Caco-2 (cell line): ENCODE measurements at regions not wholly inside any gene's neighbourhood (a gene's known extent, or its start where the extent isn't known, plus 50 kb on each side); places are given as distances from the start of the nearest gene placed in this dataset.

Source experiments
- BruUV-seq: library from RNA; stranded (reverse); fragments of 400-500 nt; replicated peaks from 2 replicates; lab custom pipeline; 2021; lab: Mats Ljungman, UMichigan
- CTCF ChIA-PET: fragments of 300-600 bp; sonication (Branson Sonifier 250); formaldehyde crosslinking; loops from one replicate; lab custom pipeline; 2022; ENCODE audit warnings: antibody characterized with exemption; lab: Charles Lee
- POLR2A ChIA-PET: fragments of 300-600 bp; sonication (Branson Sonifier 250); formaldehyde crosslinking; loops from one replicate; lab custom pipeline; 2022; ENCODE audit warnings: antibody characterized with exemption; lab: Charles Lee
- DNase-seq, 2 experiments: peaks; one replicate each; pipeline versions ENCODE4 v3.0.0 to v3.0.0-alpha.2; 2020 to 2022
- H3K27me3 ChIP-seq: replicated peaks from 2 replicates; pipeline ENCODE4 v1.6.0; 2011; ENCODE audit warnings: low read length; ENCODE audit not compliant: control insufficient read depth, insufficient read depth
- H3K36me3 ChIP-seq: 2 replicates; pipeline ENCODE4 v1.5.1; 2011; ENCODE audit warnings: low read length; ENCODE audit not compliant: control insufficient read depth, insufficient read depth
- H3K4me1 ChIP-seq: fragments of 250-450 bp; sonication (Bioruptor Pico); 2 replicates; pipeline ENCODE4 v1.5.1; 2020; ENCODE audit warnings: mild to moderate bottlenecking
- H3K4me3 ChIP-seq: 2 replicates; pipeline ENCODE4 v1.5.1; 2011; ENCODE audit warnings: low read depth, mild to moderate bottlenecking, control low read depth, low read length
- H3K9me3 ChIP-seq: fragments of 250-450 bp; sonication (Bioruptor Pico); 2 replicates; pipeline ENCODE4 v1.5.1; 2020; ENCODE audit warnings: mild to moderate bottlenecking, moderate library complexity
- H3K27ac Mint-ChIP-seq: one replicate; pipeline ENCODE4 v1.8.0; 2022; ENCODE audit warnings: mixed read lengths; ENCODE audit not compliant: unreplicated experiment
- H3K27me3 Mint-ChIP-seq: one replicate; pipeline ENCODE4 v1.8.0; 2022; ENCODE audit warnings: mixed read lengths; ENCODE audit not compliant: insufficient read depth, unreplicated experiment
- H3K36me3 Mint-ChIP-seq: one replicate; pipeline ENCODE4 v1.8.0; 2022; ENCODE audit warnings: mild to moderate bottlenecking, mixed read lengths; ENCODE audit not compliant: insufficient read depth, unreplicated experiment
- H3K4me1 Mint-ChIP-seq: one replicate; pipeline ENCODE4 v1.8.0; 2022; ENCODE audit warnings: low read depth, mixed read lengths; ENCODE audit not compliant: unreplicated experiment
- H3K4me3 Mint-ChIP-seq: one replicate; pipeline ENCODE4 v1.8.0; 2022; ENCODE audit warnings: mild to moderate bottlenecking, moderate library complexity, mixed read lengths; ENCODE audit not compliant: unreplicated experiment
- H3K9me3 Mint-ChIP-seq: one replicate; pipeline ENCODE4 v1.8.0; 2022; ENCODE audit warnings: mixed read lengths; ENCODE audit not compliant: unreplicated experiment
- CTCF ChIP-seq, 2 experiments: fragments of 200-600 bp in 1 of 2; IDR thresholded peaks; 1 replicate in 1 of 2; 2 replicates in 1 of 2; pipeline versions ENCODE4 v1.5.1 to v1.8.0; 2011 to 2022; ENCODE audit warnings: antibody characterized with exemption in 1 of 2, control low read depth in 1 of 2, inconsistent platforms in 1 of 2, low read depth in 1 of 2, low read length in 1 of 2, mild to moderate bottlenecking in 1 of 2, moderate library complexity in 1 of 2; ENCODE audit not compliant: insufficient read depth in 1 of 2, severe bottlenecking in 1 of 2, unreplicated experiment in 1 of 2
- intact Hi-C: fragments of 100-400 bp; cut with micrococcal nuclease; formaldehyde crosslinking; loops from one replicate; pipeline ENCODE4 v1.10.0; 2022; ENCODE audit not compliant: unreplicated experiment

- H3K4me3 Mint-ChIP-seq: no peak overlapping the region
- no peak for TF ChIP-seq CTCF (IDR thresholded peaks at IDR 0.05; ENCODE audit: insufficient read depth in 1 of 2, low read depth in 1 of 2, low read length in 1 of 2, severe bottlenecking in 1 of 2, unreplicated experiment in 1 of 2)
- intact Hi-C loops: no loop called here
- POLR2A ChIA-PET: no interaction called here
- H3K36me3 ChIP-seq: no peaks in the 10 kb centered on the region
- H3K27me3 Mint-ChIP-seq: peaks cover 16% of the 10 kb centered on the region
- no peak overlapping the region for H3K27ac Mint-ChIP-seq
- H3K36me3 Mint-ChIP-seq: no peaks in the 10 kb centered on the region
- no peaks in the 10 kb centered on the region for H3K4me1 Mint-ChIP-seq
- BruUV-seq: no TSS peak
- DNase-seq: no peak
- H3K4me3 ChIP-seq: no peak overlapping the region
- CTCF ChIA-PET: no interaction called here
- H3K9me3 Mint-ChIP-seq: no peaks in the 10 kb centered on the region
- no peaks in the 10 kb centered on the region for H3K9me3 ChIP-seq
- no peaks in the 10 kb centered on the region for H3K27me3 ChIP-seq
- H3K4me1 ChIP-seq: no peaks in the 10 kb centered on the region
Measured at GRCh38 chr16:73480381-73480780, 432.5 kb upstream of the ZFHX3 start.

- Histone ChIP-seq H3K4me1 (no peaks in the 10 kb centered on the region), H3K9me3 (no peaks in the 10 kb centered on the region), H3K27me3 (no peaks in the 10 kb centered on the region), H3K4me3 (no peak overlapping the region), H3K36me3 (no peaks in the 10 kb centered on the region)
- ChIA-PET POLR2A (no interaction called here), CTCF (no interaction called here)
- H3K9me3 Mint-ChIP-seq: no peaks in the 10 kb centered on the region
- BruUV-seq: no TSS peak
- H3K36me3 Mint-ChIP-seq: no peaks in the 10 kb centered on the region
- H3K27me3 Mint-ChIP-seq: peaks cover 12% of the 10 kb centered on the region
- no peak for TF ChIP-seq CTCF (IDR thresholded peaks at IDR 0.05; ENCODE audit: insufficient read depth in 1 of 2, low read depth in 1 of 2, low read length in 1 of 2, severe bottlenecking in 1 of 2, unreplicated experiment in 1 of 2)
- no peaks in the 10 kb centered on the region for H3K4me1 Mint-ChIP-seq
- H3K27ac Mint-ChIP-seq: no peak overlapping the region
- H3K4me3 Mint-ChIP-seq: no peak overlapping the region
- no peak for DNase-seq
- intact Hi-C loops: no loop called here
Measured at GRCh38 chr16:73473713-73474112, 425.8 kb upstream of the ZFHX3 start.

GRCh38 chr16:73464834-73465233, 416.9 kb upstream of the ZFHX3 start:
- no peak for DNase-seq
- H3K36me3 Mint-ChIP-seq: no peaks in the 10 kb centered on the region
- TF ChIP-seq CTCF (IDR thresholded peaks at IDR 0.05; ENCODE audit: insufficient read depth in 1 of 2, low read depth in 1 of 2, low read length in 1 of 2, severe bottlenecking in 1 of 2, unreplicated experiment in 1 of 2): no peak
- H3K4me3 ChIP-seq: no peak overlapping the region
- intact Hi-C loops: no loop called here
- H3K27me3 ChIP-seq: peaks cover 3% of the 10 kb centered on the region; the same call in 1 of the 2 replicates
- BruUV-seq: no TSS peak
- no peaks in the 10 kb centered on the region for H3K36me3 ChIP-seq
- H3K4me1 Mint-ChIP-seq: no peaks in the 10 kb centered on the region
- CTCF ChIA-PET: no interaction called here
- no peaks in the 10 kb centered on the region for H3K4me1 ChIP-seq
- H3K27ac Mint-ChIP-seq: no peak overlapping the region
- POLR2A ChIA-PET: no interaction called here
- H3K9me3 Mint-ChIP-seq: peaks cover 14% of the 10 kb centered on the region
- peaks cover 32% of the 10 kb centered on the region for H3K27me3 Mint-ChIP-seq
- no peaks in the 10 kb centered on the region for H3K9me3 ChIP-seq
- no peak overlapping the region for H3K4me3 Mint-ChIP-seq
